Keratinocyte (primary cell): ENCODE measurements at regions not wholly inside any gene's neighbourhood (a gene's known extent, or its start where the extent isn't known, plus 50 kb on each side); places are given as distances from the start of the nearest gene placed in this dataset.

Experiments used
- DNase-seq: peaks from one replicate; pipeline ENCODE4 v3.0.0-alpha.2; 2011; ENCODE audit warnings: low read depth, missing footprints, low spot score
- FAIRE-seq: peaks from 2 replicates; lab custom pipeline; 2011; peaks lifted over from hg19 to GRCh38; lab: Jason Lieb, UNC
- H2AFZ ChIP-seq: 2 replicates; pipeline ENCODE4 v1.6.0; 2012; ENCODE audit warnings: low read length, control low read depth, inconsistent platforms; ENCODE audit not compliant: control insufficient read depth
- H3K27ac ChIP-seq: 2 replicates; pipeline ENCODE4 v1.5.1; 2011; ENCODE audit warnings: low read length; ENCODE audit not compliant: control insufficient read depth, insufficient read depth
- H3K27me3 ChIP-seq: 3 replicates; pipeline ENCODE4 v1.6.0; 2011; ENCODE audit warnings: low read length; ENCODE audit not compliant: control insufficient read depth, insufficient read depth; ENCODE audit errors: extremely low read depth
- H3K36me3 ChIP-seq, 2 experiments: 2 replicates in 1 of 2; 3 replicates in 1 of 2; pipeline ENCODE4 v1.5.1; 2011; ENCODE audit warnings: low read length in 2 of 2, mild to moderate bottlenecking in 1 of 2; ENCODE audit not compliant: control insufficient read depth in 2 of 2, insufficient read depth in 2 of 2; ENCODE audit errors: extremely low read depth in 1 of 2
- H3K4me1 ChIP-seq: 3 replicates; pipeline ENCODE4 v1.5.1; 2011; ENCODE audit warnings: low read length; ENCODE audit not compliant: control insufficient read depth, insufficient read depth; ENCODE audit errors: extremely low read depth
- H3K4me2 ChIP-seq: 3 replicates; pipeline ENCODE4 v1.6.0; 2011; ENCODE audit warnings: low read depth, low read length; ENCODE audit not compliant: control insufficient read depth, insufficient read depth; ENCODE audit errors: extremely low read depth
- H3K4me3 ChIP-seq, 3 experiments: fragments of 200-600 bp in 1 of 3; sonication (generic) in 1 of 3; 2 replicates in 2 of 3; 3 replicates in 1 of 3; pipeline ENCODE4 v1.5.1; 2011 to 2016; ENCODE audit warnings: low read length in 3 of 3, mild to moderate bottlenecking in 3 of 3, control low read depth in 2 of 3, inconsistent platforms in 1 of 3, low read depth in 1 of 3, mixed read lengths in 1 of 3, mixed run types in 1 of 3, moderate library complexity in 1 of 3; ENCODE audit not compliant: control insufficient read depth in 2 of 3, insufficient read depth in 2 of 3; ENCODE audit errors: extremely low read depth in 1 of 3
- H3K79me2 ChIP-seq: 2 replicates; pipeline ENCODE4 v1.6.0; 2012; ENCODE audit warnings: low read length; ENCODE audit not compliant: control insufficient read depth, insufficient read depth
- H3K9ac ChIP-seq: 3 replicates; pipeline ENCODE4 v1.6.0; 2011; ENCODE audit warnings: low read length; ENCODE audit not compliant: control insufficient read depth, insufficient read depth; ENCODE audit errors: extremely low read depth
- H3K9me1 ChIP-seq: 3 replicates; pipeline ENCODE4 v1.6.0; 2011; ENCODE audit warnings: low read length; ENCODE audit not compliant: control insufficient read depth, insufficient read depth; ENCODE audit errors: extremely low read depth
- H3K9me3 ChIP-seq: 2 replicates; pipeline ENCODE4 v1.5.1; 2012; ENCODE audit warnings: low read depth, low read length; ENCODE audit not compliant: control insufficient read depth
- H4K20me1 ChIP-seq: 3 replicates; pipeline ENCODE4 v1.6.0; 2011; ENCODE audit warnings: low read length; ENCODE audit not compliant: control insufficient read depth, insufficient read depth; ENCODE audit errors: extremely low read depth
- EZH2 ChIP-seq: IDR thresholded peaks from one replicate; pipeline ENCODE4 v1.6.1; 2012; ENCODE audit warnings: inconsistent platforms, mild to moderate bottlenecking, low read length, moderate library complexity
- dilution Hi-C: fragments of 300-500 bp; cut with MboI; formaldehyde crosslinking; loops from one replicate; pipeline ENCODE4 v1.7.0; 2020; ENCODE audit warnings: low sequenced_read_pairs; ENCODE audit not compliant: extremely low pct_ligation_motif_present
- TF ChIP-seq, protein P1 (sequence below), 3 experiments: IDR thresholded peaks in 1 of 3; conservative IDR thresholded peaks in 1 of 3; optimal IDR thresholded peaks in 1 of 3; 2 replicates in 2 of 3; 3 replicates in 1 of 3; pipeline versions ENCODE3 to v1.5.1; 2011; ENCODE audit warnings: low read length in 3 of 3, mild to moderate bottlenecking in 3 of 3, moderate library complexity in 2 of 3, control low read depth in 1 of 3, inconsistent platforms in 1 of 3; ENCODE audit not compliant: insufficient read depth in 2 of 3; ENCODE audit errors: extremely low read depth in 1 of 3

DNA sequence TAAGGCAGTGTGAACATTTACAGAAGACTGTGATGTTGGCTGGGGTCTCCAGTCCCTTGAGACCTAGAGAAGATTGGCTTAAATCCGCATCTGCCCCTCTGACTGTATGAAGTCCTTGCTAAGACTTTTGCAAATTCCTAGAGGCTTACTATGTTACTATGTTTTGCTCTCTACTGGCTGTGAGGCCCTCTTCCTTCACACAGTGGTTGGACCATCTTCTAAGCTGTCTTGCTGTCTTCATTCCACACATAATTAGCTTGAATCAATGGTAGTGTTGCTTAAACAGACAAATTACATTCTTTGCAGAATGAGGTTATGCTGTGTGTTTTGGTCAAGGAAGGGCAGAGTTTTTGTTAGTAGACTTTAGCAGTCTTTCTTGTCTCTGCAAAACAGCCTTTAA, 658.0 kb downstream of the TYW1 start:
- H3K4me3 ChIP-seq, result no peak overlapping the region
- H3K79me2 ChIP-seq, result no peaks in the 10 kb centered on the region
- no peak overlapping the region for H3K9ac ChIP-seq
- H2AFZ ChIP-seq, result no peak overlapping the region
- no peaks in the 10 kb centered on the region for H4K20me1 ChIP-seq
- H3K9me1 ChIP-seq, result no peaks in the 10 kb centered on the region
- H3K4me2 ChIP-seq, result no peak overlapping the region
- DNase-seq (no peak), FAIRE-seq (no peak)
- TF ChIP-seq EZH2, result no peak
- TF ChIP-seq, protein P1, sequence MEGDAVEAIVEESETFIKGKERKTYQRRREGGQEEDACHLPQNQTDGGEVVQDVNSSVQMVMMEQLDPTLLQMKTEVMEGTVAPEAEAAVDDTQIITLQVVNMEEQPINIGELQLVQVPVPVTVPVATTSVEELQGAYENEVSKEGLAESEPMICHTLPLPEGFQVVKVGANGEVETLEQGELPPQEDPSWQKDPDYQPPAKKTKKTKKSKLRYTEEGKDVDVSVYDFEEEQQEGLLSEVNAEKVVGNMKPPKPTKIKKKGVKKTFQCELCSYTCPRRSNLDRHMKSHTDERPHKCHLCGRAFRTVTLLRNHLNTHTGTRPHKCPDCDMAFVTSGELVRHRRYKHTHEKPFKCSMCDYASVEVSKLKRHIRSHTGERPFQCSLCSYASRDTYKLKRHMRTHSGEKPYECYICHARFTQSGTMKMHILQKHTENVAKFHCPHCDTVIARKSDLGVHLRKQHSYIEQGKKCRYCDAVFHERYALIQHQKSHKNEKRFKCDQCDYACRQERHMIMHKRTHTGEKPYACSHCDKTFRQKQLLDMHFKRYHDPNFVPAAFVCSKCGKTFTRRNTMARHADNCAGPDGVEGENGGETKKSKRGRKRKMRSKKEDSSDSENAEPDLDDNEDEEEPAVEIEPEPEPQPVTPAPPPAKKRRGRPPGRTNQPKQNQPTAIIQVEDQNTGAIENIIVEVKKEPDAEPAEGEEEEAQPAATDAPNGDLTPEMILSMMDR (optimal IDR thresholded peaks at IDR 0.05 in 1 of 3, IDR thresholded peaks at IDR 0.05 in 1 of 3, conservative IDR thresholded peaks at IDR 0.05 in 1 of 3; ENCODE audit: extremely low read depth in 1 of 3, insufficient read depth in 2 of 3, low read length in 3 of 3), result no peak
- H3K27me3 ChIP-seq, result no peaks in the 10 kb centered on the region
- no peaks in the 10 kb centered on the region for H3K4me1 ChIP-seq
- no peak overlapping the region for H3K27ac ChIP-seq
- dilution Hi-C loops, result no loop called here
- H3K9me3 ChIP-seq, result no peaks in the 10 kb centered on the region
- H3K36me3 ChIP-seq, result no peaks in the 10 kb centered on the region

DNA sequence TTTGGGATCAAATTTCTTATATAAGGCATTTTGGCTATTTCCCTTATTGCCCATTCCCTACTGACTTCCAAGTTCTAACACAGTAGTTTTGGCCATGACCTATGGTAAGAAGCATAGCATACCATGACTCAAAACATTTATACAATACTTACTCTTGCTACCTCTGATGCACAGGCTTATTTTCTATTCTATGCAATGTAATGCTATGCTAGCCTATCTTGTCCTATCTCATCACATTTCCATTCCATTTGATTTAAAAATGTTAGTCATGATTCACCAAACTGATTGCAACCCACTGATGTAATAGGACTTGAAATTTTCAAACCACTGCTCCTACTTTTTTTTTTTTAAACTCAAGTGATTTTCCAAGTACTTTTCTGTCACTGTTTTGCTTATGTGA, 658.5 kb downstream of the TYW1 start:
- no peaks in the 10 kb centered on the region for H3K27me3 ChIP-seq

More for the DNA sequence above, 658.5 kb downstream of the TYW1 start:
- H2AFZ ChIP-seq, result no peak overlapping the region
- no peaks in the 10 kb centered on the region for H3K36me3 ChIP-seq
- H3K4me3 ChIP-seq, result no peak overlapping the region
- no peaks in the 10 kb centered on the region for H3K79me2 ChIP-seq
- H3K4me1 ChIP-seq, result no peaks in the 10 kb centered on the region
- dilution Hi-C loops, result no loop called here
- no peaks in the 10 kb centered on the region for H3K9me3 ChIP-seq
- DNase-seq (no peak), FAIRE-seq (no peak)
- no peak for TF ChIP-seq EZH2
- TF ChIP-seq, protein P1 (optimal IDR thresholded peaks at IDR 0.05 in 1 of 3, IDR thresholded peaks at IDR 0.05 in 1 of 3, conservative IDR thresholded peaks at IDR 0.05 in 1 of 3; ENCODE audit: extremely low read depth in 1 of 3, insufficient read depth in 2 of 3, low read length in 3 of 3), result no peak
- H3K9me1 ChIP-seq, result no peaks in the 10 kb centered on the region
- H3K4me2 ChIP-seq, result no peak overlapping the region
- H3K27ac ChIP-seq, result no peak overlapping the region
- H4K20me1 ChIP-seq, result no peaks in the 10 kb centered on the region
- H3K9ac ChIP-seq, result no peak overlapping the region
